Spleen (tissue), 11 donors: ENCODE measurements at regions not wholly inside any gene's neighbourhood (a gene's known extent, or its start where the extent isn't known, plus 50 kb on each side); places are given as distances from the start of the nearest gene placed in this dataset.
"Not testable (repeated sequence)": the region's sequence is repeated elsewhere in the genome, so short reads cannot be mapped to it uniquely, and the experiment has no call there.

Experiments used
- DNase-seq: peaks from one replicate; pipeline ENCODE4 v3.0.0-alpha.2; 2020
- H3K27ac ChIP-seq, 8 donors: fragments of 200-600 bp; sonication (generic) in 7 of 8; 1 replicate in 4 of 8; 2 replicates in 4 of 8; pipeline versions ENCODE4 v1.5.0 to v1.8.0; 2016 to 2021; ENCODE audit warnings: inconsistent platforms in 4 of 8, mild to moderate bottlenecking in 4 of 8, moderate library complexity in 1 of 8
- H3K27me3 ChIP-seq, 7 donors: fragments of 200-600 bp; sonication (generic) in 6 of 7; replicated peaks in 1 of 7; 1 replicate in 4 of 7; 2 replicates in 3 of 7; pipeline versions ENCODE4 v1.5.0 to v1.8.0; 2016 to 2021; ENCODE audit warnings: inconsistent platforms in 3 of 7, mild to moderate bottlenecking in 1 of 7
- H3K36me3 ChIP-seq, 6 donors: fragments of 200-600 bp; sonication (generic) in 5 of 6; 1 replicate in 4 of 6; 2 replicates in 2 of 6; pipeline versions ENCODE4 v1.5.0 to v1.8.0; 2016 to 2021; ENCODE audit warnings: inconsistent platforms in 2 of 6
- H3K4me1 ChIP-seq, 6 donors: fragments of 200-600 bp; sonication (generic) in 5 of 6; 1 replicate in 3 of 6; 2 replicates in 3 of 6; pipeline versions ENCODE4 v1.5.0 to v1.8.0; 2016 to 2021; ENCODE audit warnings: inconsistent platforms in 3 of 6
- H3K4me3 ChIP-seq, 8 donors: fragments of 200-600 bp; sonication (generic) in 7 of 8; 1 replicate in 4 of 8; 2 replicates in 4 of 8; pipeline versions ENCODE4 v1.5.0 to v1.8.0; 2016 to 2021; ENCODE audit warnings: inconsistent platforms in 4 of 8, mild to moderate bottlenecking in 4 of 8, moderate library complexity in 2 of 8
- H3K9me3 ChIP-seq, 8 donors: fragments of 200-600 bp; sonication (generic) in 7 of 8; 1 replicate in 4 of 8; 2 replicates in 4 of 8; pipeline versions ENCODE4 v1.5.0 to v1.8.0; 2016 to 2021; ENCODE audit warnings: inconsistent platforms in 4 of 8
- POLR2A ChIP-seq, 3 donors: fragments of 450-650 bp; IDR thresholded peaks; one replicate each; pipeline ENCODE4 v1.5.1; 2017; ENCODE audit warnings: antibody characterized with exemption in 3 of 3, mild to moderate bottlenecking in 1 of 3
- POLR2AphosphoS5 ChIP-seq, 3 donors: sonication (generic); formaldehyde crosslinking; IDR thresholded peaks; one replicate each; pipeline ENCODE4 v1.5.1; 2017; ENCODE audit warnings: antibody characterized with exemption in 3 of 3
- WGBS, 5 donors: extraction: QIAGEN DNeasy Blood & Tissue Kit in 3 of 5; methylation state at CpG; one replicate each; pipeline versions ENCODE4 v1.1.5 to v1.1.7; 2013 to 2018; 5-methylcytosine and 5-hydroxymethylcytosine counted together
- intact Hi-C: fragments of 100-400 bp; cut with DNase I; formaldehyde crosslinking; loops from one replicate; pipeline ENCODE4 v1.15.0; 2023; ENCODE audit warnings: low total_unique reads
- TF ChIP-seq, protein P1 (sequence below), 11 experiments: fragments of 200-600 bp in 7 of 11; fragments of 450-650 bp in 4 of 11; sonication (generic) in 4 of 11; IDR thresholded peaks in 8 of 11; conservative IDR thresholded peaks in 3 of 11; 1 replicate in 7 of 11; 2 replicates in 4 of 11; pipeline versions ENCODE4 v1.4.0 to v1.8.0; 2016 to 2021; ENCODE audit warnings: antibody characterized with exemption in 11 of 11, inconsistent platforms in 4 of 11, mild to moderate bottlenecking in 1 of 11
- donor health status: healthy with polysubstance abuse.
- donor health status: DM: no; HTN: no; CAD: no; lungs with moderate emphysema.
- donor health status: DM: no; HTN: no; CAD: no.
- donor health status: Bipolar disorder and iron deficiency.
- donor health status: healthy.
- donor health status: DM: no; HTN: no; CAD: no.
- donor health status: DM: yes; HTN: yes; CAD: no.

DNA sequence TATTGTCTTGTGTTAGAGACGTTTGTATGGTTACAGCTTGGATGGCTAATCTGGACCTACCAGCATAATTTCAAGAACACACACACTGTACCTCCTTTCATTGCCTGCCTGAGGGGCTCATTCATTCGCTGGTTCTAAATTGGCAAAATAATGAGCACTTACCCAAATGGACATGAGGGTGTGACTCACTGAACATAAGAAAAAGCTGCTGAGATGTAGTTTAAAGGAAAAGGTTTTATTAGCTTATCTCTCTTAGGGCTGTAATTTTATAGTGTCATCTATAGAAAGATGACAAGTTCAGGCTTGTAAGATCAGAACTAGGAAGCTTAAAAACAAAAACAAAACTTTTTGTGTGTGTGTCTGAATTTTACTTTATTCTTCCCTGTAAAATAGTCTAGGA is 120.7 kb upstream of the WNT7A start:
- Histone ChIP-seq H3K27ac (no peak overlapping the region), H3K27me3 (peaks cover 0 to 6% (median 0%) of the 10 kb centered on the region in 7 donors), H3K4me3 (no peak overlapping the region), H3K4me1 (no peaks in the 10 kb centered on the region), H3K9me3 (peaks cover 0 to 14% (median 3%) of the 10 kb centered on the region in 8 donors), H3K36me3 (no peaks in the 10 kb centered on the region)
- 61 to 79% (median 73%) methylated on average over 2 of the region's 2 CpGs for WGBS, 5 donors
- TF ChIP-seq POLR2A (IDR thresholded peaks at IDR 0.05) (no peak), POLR2AphosphoS5 (IDR thresholded peaks at IDR 0.05) (no peak)
- TF ChIP-seq, protein P1, sequence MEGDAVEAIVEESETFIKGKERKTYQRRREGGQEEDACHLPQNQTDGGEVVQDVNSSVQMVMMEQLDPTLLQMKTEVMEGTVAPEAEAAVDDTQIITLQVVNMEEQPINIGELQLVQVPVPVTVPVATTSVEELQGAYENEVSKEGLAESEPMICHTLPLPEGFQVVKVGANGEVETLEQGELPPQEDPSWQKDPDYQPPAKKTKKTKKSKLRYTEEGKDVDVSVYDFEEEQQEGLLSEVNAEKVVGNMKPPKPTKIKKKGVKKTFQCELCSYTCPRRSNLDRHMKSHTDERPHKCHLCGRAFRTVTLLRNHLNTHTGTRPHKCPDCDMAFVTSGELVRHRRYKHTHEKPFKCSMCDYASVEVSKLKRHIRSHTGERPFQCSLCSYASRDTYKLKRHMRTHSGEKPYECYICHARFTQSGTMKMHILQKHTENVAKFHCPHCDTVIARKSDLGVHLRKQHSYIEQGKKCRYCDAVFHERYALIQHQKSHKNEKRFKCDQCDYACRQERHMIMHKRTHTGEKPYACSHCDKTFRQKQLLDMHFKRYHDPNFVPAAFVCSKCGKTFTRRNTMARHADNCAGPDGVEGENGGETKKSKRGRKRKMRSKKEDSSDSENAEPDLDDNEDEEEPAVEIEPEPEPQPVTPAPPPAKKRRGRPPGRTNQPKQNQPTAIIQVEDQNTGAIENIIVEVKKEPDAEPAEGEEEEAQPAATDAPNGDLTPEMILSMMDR (IDR thresholded peaks at IDR 0.05 in 8 of 11, conservative IDR thresholded peaks at IDR 0.05 in 3 of 11): no peak
- intact Hi-C loops: no loop called here
- no peak for DNase-seq

DNA sequence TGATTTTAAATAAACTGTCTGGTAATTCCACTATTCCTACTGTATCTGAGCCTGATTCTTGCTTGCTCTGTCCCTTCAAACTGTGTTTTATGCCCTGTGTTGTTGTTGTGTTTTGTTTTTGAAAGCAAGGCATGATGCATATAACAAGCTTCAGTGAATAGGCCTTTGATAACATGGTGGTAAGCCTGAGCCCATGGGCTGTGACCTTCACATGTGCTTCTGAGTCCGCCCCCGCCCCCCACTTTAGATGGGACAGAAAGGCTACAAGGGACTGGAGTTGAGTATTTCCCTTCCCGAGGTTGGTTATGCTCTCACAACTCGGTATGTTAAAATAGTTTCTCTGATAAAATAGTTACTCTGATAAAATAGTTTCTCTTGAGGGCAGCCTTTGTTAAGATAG is 119.0 kb upstream of the WNT7A start:
- 85 to 88% (median 87%) methylated on average over 4 of the region's 4 CpGs for WGBS, 5 donors
- no peak overlapping the region for H3K4me3 ChIP-seq

DNA sequence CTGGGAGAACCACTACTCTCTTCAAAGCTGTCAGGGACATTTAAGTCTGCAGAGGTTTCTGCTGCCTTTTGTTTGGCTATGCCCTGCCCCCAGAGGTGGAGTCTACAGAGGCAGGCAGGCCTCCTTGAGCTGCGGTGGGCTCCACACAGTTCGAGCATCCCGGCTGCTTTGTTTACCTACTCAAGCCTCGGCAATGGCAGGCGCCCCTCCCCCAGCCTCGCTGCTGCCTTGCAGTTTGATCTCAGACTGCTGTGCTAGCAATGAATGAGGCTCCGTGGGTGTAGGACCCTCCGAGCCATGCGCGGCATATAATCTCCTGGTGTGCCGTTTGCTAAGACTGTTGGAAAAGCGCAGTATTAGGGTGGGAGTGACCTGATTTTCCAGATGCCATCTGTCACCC is 115.3 kb upstream of the WNT7A start:
- WGBS, 5 donors: 87 to 92% (median 90%) methylated on average over 10 to 12 of the region's 12 CpGs
- DNase-seq: not testable (repeated sequence)

More for the DNA sequence above, 119.0 kb upstream of the WNT7A start:
- no peak for DNase-seq
- Histone ChIP-seq H3K27me3 (no peaks in the 10 kb centered on the region), H3K9me3 (peaks cover 0 to 26% (median 12%) of the 10 kb centered on the region in 8 donors), H3K27ac (no peak overlapping the region), H3K4me1 (no peaks in the 10 kb centered on the region), H3K36me3 (no peaks in the 10 kb centered on the region)
- intact Hi-C loops: no loop called here
- TF ChIP-seq POLR2A (IDR thresholded peaks at IDR 0.05) (no peak), POLR2AphosphoS5 (IDR thresholded peaks at IDR 0.05) (no peak)
- TF ChIP-seq, protein P1 (IDR thresholded peaks at IDR 0.05 in 8 of 11, conservative IDR thresholded peaks at IDR 0.05 in 3 of 11): no peak

DNA sequence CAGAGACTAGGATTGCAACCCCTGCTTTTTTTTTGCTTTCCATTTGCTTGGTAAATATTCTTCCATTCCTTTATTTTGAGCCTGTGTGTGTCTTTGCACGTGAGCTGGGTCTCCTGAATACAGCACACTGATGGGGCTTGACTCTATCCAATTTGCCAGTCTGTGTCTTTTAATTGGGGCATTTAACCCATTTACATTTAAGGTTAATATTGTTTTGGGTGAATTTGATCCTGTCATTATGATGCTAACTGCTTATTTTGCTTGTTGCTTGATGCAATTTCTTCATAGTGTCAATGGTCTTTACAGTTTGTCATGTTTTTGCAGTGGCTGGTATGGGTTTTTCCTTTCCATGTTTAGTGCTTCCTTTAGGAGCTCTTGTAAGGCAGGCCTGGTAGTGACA is 109.1 kb upstream of the WNT7A start:
- H3K27ac ChIP-seq, H3K36me3 ChIP-seq, DNase-seq, H3K4me3 ChIP-seq, H3K4me1 ChIP-seq, intact Hi-C loops, H3K27me3 ChIP-seq: not testable (repeated sequence)
- peaks cover 0 to 49% (median 25%) of the 10 kb centered on the region in 8 donors for H3K9me3 ChIP-seq
- 60 to 72% (median 70%) methylated on average over 1 of the region's 1 CpG for WGBS, 5 donors

More for the DNA sequence above, 115.3 kb upstream of the WNT7A start:
- intact Hi-C loops, H3K36me3 ChIP-seq, H3K27me3 ChIP-seq, H3K4me3 ChIP-seq, H3K27ac ChIP-seq, H3K4me1 ChIP-seq: not testable (repeated sequence)
- H3K9me3 ChIP-seq: peaks cover 0 to 33% (median 12%) of the 10 kb centered on the region in 8 donors

DNA sequence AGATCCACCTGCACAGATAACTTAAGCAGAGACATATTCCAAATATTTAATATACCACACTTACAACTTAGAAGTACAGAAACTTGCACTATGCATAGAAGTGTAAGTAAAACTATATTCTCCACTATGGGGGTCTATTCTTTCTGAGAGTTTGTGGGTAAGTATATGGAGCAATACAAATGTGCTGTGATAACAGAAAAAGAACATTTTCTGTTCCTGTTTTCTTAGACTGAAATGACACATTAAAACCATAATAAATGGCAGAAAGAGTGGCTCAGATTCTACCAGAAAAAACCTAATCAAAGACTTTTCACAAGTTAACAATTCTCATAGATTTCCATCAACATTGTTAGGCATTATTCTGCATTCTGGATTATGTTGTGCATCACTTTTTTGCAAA is 96.6 kb upstream of the WNT7A start:
- Histone ChIP-seq H3K36me3 (no peaks in the 10 kb centered on the region), H3K27ac (no peak overlapping the region), H3K27me3 (no peaks in the 10 kb centered on the region), H3K4me1 (no peaks in the 10 kb centered on the region), H3K9me3 (peaks cover 4 to 52% (median 38%) of the 10 kb centered on the region in 8 donors), H3K4me3 (no peak overlapping the region)
- intact Hi-C loops: no loop called here
- DNase-seq: no peak
- TF ChIP-seq POLR2A (IDR thresholded peaks at IDR 0.05): no peak

DNA sequence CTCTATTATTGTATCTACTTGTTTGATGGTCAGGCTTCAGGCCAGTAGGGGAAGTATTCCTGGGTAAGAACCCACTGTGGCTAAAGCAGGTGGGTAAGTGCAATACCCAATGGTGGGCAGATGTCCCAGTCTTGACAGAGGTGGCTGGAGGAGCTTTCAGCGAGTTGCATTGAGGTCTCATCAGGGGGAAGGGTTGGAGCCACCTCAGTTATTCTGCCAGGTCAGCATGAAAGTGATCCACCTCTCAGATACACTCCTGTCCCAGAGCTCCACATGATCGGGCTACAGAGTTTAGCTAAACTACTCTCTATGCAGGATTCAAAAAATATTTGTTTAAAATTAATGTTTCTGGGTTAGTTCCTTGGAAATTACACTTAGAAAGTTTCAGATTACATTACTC is 95.8 kb upstream of the WNT7A start:
- TF ChIP-seq POLR2A (IDR thresholded peaks at IDR 0.05): no peak
- no peak for TF ChIP-seq POLR2AphosphoS5 (IDR thresholded peaks at IDR 0.05)
- TF ChIP-seq, protein P1 (IDR thresholded peaks at IDR 0.05 in 8 of 11, conservative IDR thresholded peaks at IDR 0.05 in 3 of 11): no peak
- WGBS, 5 donors: 61 to 74% (median 72%) methylated on average over 2 of the region's 2 CpGs
- no peaks in the 10 kb centered on the region for H3K27me3 ChIP-seq
- H3K4me3 ChIP-seq: no peak overlapping the region
- H3K4me1 ChIP-seq: no peaks in the 10 kb centered on the region
- intact Hi-C loops: no loop called here
- H3K9me3 ChIP-seq: peaks cover 4 to 54% (median 43%) of the 10 kb centered on the region in 8 donors
- H3K36me3 ChIP-seq: no peaks in the 10 kb centered on the region
- DNase-seq: no peak
- H3K27ac ChIP-seq: no peak overlapping the region
